Endothelial cell of umbilical vein (primary cell): ENCODE measurements at regions not wholly inside any gene's neighbourhood (a gene's known extent, or its start where the extent isn't known, plus 50 kb on each side); places are given as distances from the start of the nearest gene placed in this dataset.

ENCODE experiments used
- BruUV-seq: library from RNA; stranded (reverse); fragments of 400-500 nt; replicated peaks from 2 replicates; lab custom pipeline; 2021; lab: Mats Ljungman, UMichigan
- CTCF ChIA-PET: fragments of 300-600, 350-600 bp; sonication (Branson Sonifier 250); formaldehyde crosslinking; loops from one replicate; lab custom pipeline; 2021; ENCODE audit warnings: antibody characterized with exemption, inconsistent platforms; lab: Charles Lee
- POLR2A ChIA-PET: fragments of 300-600, 350-600 bp; sonication (Branson Sonifier 250); formaldehyde crosslinking; loops from one replicate; lab custom pipeline; 2021; ENCODE audit warnings: antibody characterized with exemption, inconsistent platforms; lab: Charles Lee
- DNase-seq: peaks from one replicate; pipeline ENCODE4 v3.0.0-alpha.2; 2011; ENCODE audit warnings: low read depth, low spot score
- FAIRE-seq: peaks from 2 replicates; lab custom pipeline; 2011; peaks lifted over from hg19 to GRCh38; lab: Jason Lieb, UNC
- H2AFZ ChIP-seq: 2 replicates; pipeline ENCODE4 v1.6.0; 2012; ENCODE audit warnings: low read depth, low read length, control low read depth, inconsistent platforms
- H3K27ac ChIP-seq: 2 replicates; pipeline ENCODE4 v1.5.1; 2011; ENCODE audit warnings: low read depth, mild to moderate bottlenecking, control low read depth, low read length, moderate library complexity; ENCODE audit not compliant: insufficient read depth
- H3K27me3 ChIP-seq, 2 experiments: 2 replicates each; pipeline versions ENCODE4 v1.6.0 to v1.6.1; 2011; ENCODE audit warnings: low read length in 2 of 2, mixed read lengths in 1 of 2; ENCODE audit not compliant: control insufficient read depth in 2 of 2, insufficient read depth in 2 of 2
- H3K36me3 ChIP-seq, 2 experiments: 2 replicates in 1 of 2; 3 replicates in 1 of 2; pipeline ENCODE4 v1.5.1; 2011; ENCODE audit warnings: low read length in 2 of 2, mild to moderate bottlenecking in 1 of 2, moderate library complexity in 1 of 2; ENCODE audit not compliant: control insufficient read depth in 2 of 2, insufficient read depth in 2 of 2; ENCODE audit errors: extremely low read depth in 1 of 2
- H3K4me1 ChIP-seq: 3 replicates; pipeline ENCODE4 v1.5.1; 2011; ENCODE audit warnings: mild to moderate bottlenecking, low read length; ENCODE audit not compliant: control insufficient read depth, insufficient read depth; ENCODE audit errors: extremely low read depth
- H3K4me2 ChIP-seq: 2 replicates; pipeline ENCODE4 v1.6.1; 2011; ENCODE audit warnings: low read length, control low read depth, mixed read lengths; ENCODE audit not compliant: insufficient read depth
- H3K4me3 ChIP-seq, 3 experiments: fragments of 200-600 bp in 1 of 3; sonication (generic), shearing (Covaris generic) in 1 of 3; replicated peaks in 1 of 3; 2 replicates each; pipeline ENCODE4 v1.5.1; 2011 to 2016; ENCODE audit warnings: control low read depth in 3 of 3, low read length in 3 of 3, mild to moderate bottlenecking in 2 of 3, inconsistent platforms in 1 of 3, low read depth in 1 of 3, moderate library complexity in 1 of 3; ENCODE audit not compliant: insufficient read depth in 1 of 3
- H3K79me2 ChIP-seq: 2 replicates; pipeline ENCODE4 v1.6.0; 2012; ENCODE audit warnings: low read length, inconsistent platforms; ENCODE audit not compliant: control insufficient read depth, insufficient read depth
- H3K9ac ChIP-seq: replicated peaks from 2 replicates; pipeline ENCODE3; 2011; ENCODE audit warnings: low read length, control low read depth; ENCODE audit not compliant: insufficient read depth; ENCODE audit errors: extremely low read depth
- H3K9me1 ChIP-seq: replicated peaks from 3 replicates; pipeline ENCODE4 v1.6.0; 2011; ENCODE audit warnings: mild to moderate bottlenecking, low read length; ENCODE audit not compliant: control insufficient read depth, insufficient read depth; ENCODE audit errors: extremely low read depth
- H3K9me3 ChIP-seq: replicated peaks from 2 replicates; pipeline ENCODE4 v1.5.1; 2012; ENCODE audit warnings: low read length, inconsistent platforms; ENCODE audit not compliant: control insufficient read depth, insufficient read depth
- H4K20me1 ChIP-seq: replicated peaks from 2 replicates; pipeline ENCODE3; 2011; ENCODE audit warnings: mild to moderate bottlenecking, low read length; ENCODE audit not compliant: control insufficient read depth, insufficient read depth; ENCODE audit errors: extremely low read depth
- CTCF ChIP-seq, 2 donors: IDR thresholded peaks; 1 replicate in 1 of 2; 2 replicates in 1 of 2; pipeline ENCODE4 v1.5.1; 2011; ENCODE audit warnings: low read length in 2 of 2, mild to moderate bottlenecking in 2 of 2, moderate library complexity in 2 of 2, control low read depth in 1 of 2, inconsistent platforms in 1 of 2, low read depth in 1 of 2; ENCODE audit not compliant: insufficient read depth in 1 of 2; ENCODE audit errors: extremely low read depth in 1 of 2
- EZH2 ChIP-seq: IDR thresholded peaks from 2 replicates; pipeline ENCODE4 v1.6.1; 2012; ENCODE audit warnings: borderline replicate concordance, low read depth, mild to moderate bottlenecking, moderate library complexity, low read length, inconsistent platforms; ENCODE audit not compliant: severe bottlenecking
- FOS ChIP-seq: IDR thresholded peaks from 2 replicates; pipeline ENCODE4 v1.6.1; 2011; ENCODE audit warnings: mild to moderate bottlenecking, low read length, moderate library complexity, borderline replicate concordance; ENCODE audit not compliant: insufficient read depth
- GATA2 ChIP-seq: IDR thresholded peaks from 2 replicates; pipeline ENCODE4 v1.7.0; 2011; ENCODE audit warnings: low read depth, mild to moderate bottlenecking, moderate library complexity, mixed read lengths, low read length; ENCODE audit not compliant: insufficient read length, insufficient read depth
- JUN ChIP-seq: IDR thresholded peaks from 2 replicates; pipeline ENCODE4 v1.6.1; 2011; ENCODE audit warnings: borderline replicate concordance, low read depth; ENCODE audit not compliant: insufficient read length, insufficient read depth
- MAX ChIP-seq: IDR thresholded peaks from 2 replicates; pipeline ENCODE4 v1.6.1; 2011; ENCODE audit not compliant: insufficient read depth, insufficient read length
- MYC ChIP-seq: IDR thresholded peaks from one replicate; pipeline ENCODE4 v1.6.1; 2011; ENCODE audit warnings: mild to moderate bottlenecking, low read depth, low read length
- POLR2A ChIP-seq: IDR thresholded peaks from 2 replicates; pipeline ENCODE4 v1.6.1; 2012; ENCODE audit warnings: low read depth, mild to moderate bottlenecking, control low read depth, low read length
- POLR2AphosphoS5 ChIP-seq: IDR thresholded peaks from 2 replicates; pipeline ENCODE4 v1.6.1; 2012; ENCODE audit warnings: low read depth, mild to moderate bottlenecking, control low read depth, low read length, moderate library complexity; ENCODE audit not compliant: insufficient read depth
- dilution Hi-C: fragments of 300-500 bp; cut with MboI; formaldehyde crosslinking; loops from one replicate; pipeline ENCODE4 v1.15.0; 2019; ENCODE audit warnings: low sequenced_read_pairs; ENCODE audit not compliant: extremely low pct_ligation_motif_present
- intact Hi-C: fragments of 100-400 bp; cut with micrococcal nuclease; formaldehyde crosslinking; loops from one replicate; pipeline ENCODE4 v1.10.0; 2022

- FAIRE-seq, result no peak
- Histone ChIP-seq H3K4me1 (peaks cover 10% of the 10 kb centered on the region), H3K9ac (no peak overlapping the region), H3K36me3 (no peaks in the 10 kb centered on the region), H4K20me1 (no peaks in the 10 kb centered on the region), H3K27ac (no peak overlapping the region), H3K27me3 (no peaks in the 10 kb centered on the region), H3K79me2 (no peaks in the 10 kb centered on the region), H2AFZ (no peak overlapping the region), H3K4me2 (no peak overlapping the region), H3K9me1 (no peaks in the 10 kb centered on the region), H3K4me3 (no peak overlapping the region), H3K9me3 (no peaks in the 10 kb centered on the region)
- ChIA-PET POLR2A (no interaction called here), CTCF (no interaction called here)
- no peak for DNase-seq
- no TSS peak for BruUV-seq
- no peak for TF ChIP-seq EZH2
- no peak for TF ChIP-seq JUN
- TF ChIP-seq MYC, result no peak
- no peak for TF ChIP-seq POLR2A
- no peak for TF ChIP-seq GATA2
- TF ChIP-seq POLR2AphosphoS5, result no peak
- TF ChIP-seq CTCF (IDR thresholded peaks at IDR 0.05; ENCODE audit: extremely low read depth in 1 of 2, insufficient read depth in 1 of 2, low read depth in 1 of 2, low read length in 2 of 2), result no peak
- no peak for TF ChIP-seq MAX
- no peak for TF ChIP-seq FOS
- intact Hi-C loops, result loop anchor here (5.0 kb wide), 1 partner anchor 482 kb away; no protein-coding TSS in a partner anchor
- dilution Hi-C loops, result no loop called here
Measured at GRCh38 chr16:60110531-60110930, 1376.4 kb upstream of the GOT2 start.
